Islet of Langerhans (tissue), 1 donor: ENCODE measurements at regions not wholly inside any gene's neighbourhood (a gene's known extent, or its start where the extent isn't known, plus 50 kb on each side); places are given as distances from the start of the nearest gene placed in this dataset.

Source experiments
- FAIRE-seq: peaks from one replicate; lab custom pipeline; 2011; peaks lifted over from hg19 to GRCh38; lab: Jason Lieb, UNC

DNA sequence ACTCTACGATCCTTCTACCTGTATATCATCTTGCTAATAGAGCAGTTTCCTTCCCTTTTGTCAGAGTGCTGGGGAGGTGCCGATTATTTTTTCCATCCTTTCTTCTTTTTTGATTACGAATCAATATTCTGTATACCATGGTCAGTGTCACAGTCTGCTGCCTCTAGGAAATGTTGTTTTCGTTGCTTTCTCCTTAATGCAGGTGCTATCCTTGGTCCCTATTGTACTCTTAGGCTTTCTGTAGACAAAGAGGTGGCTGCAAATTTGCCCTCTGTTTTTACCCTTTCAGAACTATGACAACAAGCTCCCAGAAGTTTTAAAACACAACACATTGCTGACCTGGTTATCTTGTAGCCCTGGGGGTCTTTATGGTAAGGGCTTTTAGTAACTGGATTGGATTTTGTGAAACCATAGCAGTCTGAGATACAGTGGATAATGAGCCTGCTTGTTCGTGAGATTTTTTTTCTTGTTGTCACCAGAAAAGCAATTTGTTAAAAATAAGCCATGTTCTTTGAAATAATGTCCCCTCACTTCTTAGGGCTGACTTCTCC, 430.3 kb upstream of the TPM1 start:
- FAIRE-seq = no peak

DNA sequence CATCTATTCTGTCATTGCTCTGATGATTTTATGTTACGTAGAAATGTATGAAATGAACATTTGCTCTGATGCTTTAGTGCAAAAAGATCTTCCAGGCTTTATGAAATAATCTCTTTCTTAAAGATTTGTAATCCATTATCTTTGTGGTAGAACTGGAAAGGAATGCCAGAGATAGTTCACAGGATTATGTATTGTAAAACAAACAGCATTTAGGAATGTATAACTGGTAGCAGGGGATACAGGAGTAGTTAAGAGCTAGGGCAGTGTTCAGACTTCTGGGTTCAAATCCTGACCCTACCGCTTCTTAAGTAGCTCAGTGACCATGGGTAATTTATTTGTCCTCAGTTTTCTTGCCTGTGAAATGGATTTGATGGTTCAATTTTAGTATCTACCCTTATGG, 429.8 kb upstream of the TPM1 start:
- FAIRE-seq = no peak

DNA sequence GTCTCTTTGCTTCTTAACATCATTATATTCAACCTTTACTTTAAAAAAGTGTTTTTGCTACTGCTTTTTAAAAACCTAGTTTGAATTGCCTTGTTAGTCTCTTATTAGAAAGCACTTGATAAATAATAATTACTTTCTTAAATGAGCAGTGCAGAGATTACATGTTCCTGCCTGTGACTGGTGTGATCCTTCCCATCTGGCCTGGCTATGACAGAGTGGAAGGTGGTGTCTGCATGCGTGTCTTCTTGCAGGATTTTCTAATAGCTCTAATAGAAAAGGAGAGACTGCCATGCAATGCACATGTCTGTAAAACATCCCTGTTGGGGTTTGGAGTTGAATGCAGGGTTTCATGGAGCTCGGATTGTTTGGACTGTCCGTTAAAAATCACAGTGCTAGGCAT, 425.8 kb upstream of the TPM1 start:
- no peak for FAIRE-seq

DNA sequence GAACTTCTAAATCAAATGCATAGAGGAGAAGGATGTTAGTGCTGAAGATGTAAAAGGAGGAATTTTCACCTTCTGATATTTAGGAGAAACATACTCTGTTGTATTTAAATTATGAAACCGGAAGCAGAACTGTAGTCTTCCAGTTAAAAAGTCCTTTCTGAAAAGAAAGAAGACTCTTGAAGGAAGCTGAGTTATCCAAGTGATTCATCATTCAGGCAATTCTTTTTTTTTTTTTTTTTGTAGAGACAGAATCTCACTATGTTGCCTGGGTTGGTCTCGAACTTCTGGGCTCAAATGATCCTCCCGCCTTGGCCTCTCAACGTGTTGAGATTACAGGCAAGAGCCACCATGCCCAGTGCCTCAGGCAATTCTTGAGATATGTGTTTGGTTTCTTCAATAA, 424.8 kb upstream of the TPM1 start:
- FAIRE-seq = no peak

DNA sequence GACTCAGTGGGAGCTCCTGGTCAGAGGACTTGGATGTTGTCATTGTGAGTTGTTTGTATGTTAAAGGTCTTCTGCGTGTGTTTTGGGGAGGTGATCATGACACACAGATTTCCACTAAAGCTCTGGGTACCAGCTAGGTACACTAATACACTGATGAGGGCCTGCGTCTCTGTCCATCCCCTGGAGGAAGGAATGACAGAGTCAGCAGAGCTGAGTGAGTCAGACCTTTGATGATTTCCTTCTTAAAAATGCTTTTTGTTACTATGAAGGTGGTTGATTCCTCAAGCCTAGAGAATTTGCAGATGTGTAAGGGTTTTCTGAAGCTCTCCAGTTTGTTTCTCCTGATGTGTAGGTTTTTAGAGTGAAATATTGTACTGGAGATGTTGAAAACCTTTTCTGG, 424.1 kb upstream of the TPM1 start:
- FAIRE-seq = no peak

DNA sequence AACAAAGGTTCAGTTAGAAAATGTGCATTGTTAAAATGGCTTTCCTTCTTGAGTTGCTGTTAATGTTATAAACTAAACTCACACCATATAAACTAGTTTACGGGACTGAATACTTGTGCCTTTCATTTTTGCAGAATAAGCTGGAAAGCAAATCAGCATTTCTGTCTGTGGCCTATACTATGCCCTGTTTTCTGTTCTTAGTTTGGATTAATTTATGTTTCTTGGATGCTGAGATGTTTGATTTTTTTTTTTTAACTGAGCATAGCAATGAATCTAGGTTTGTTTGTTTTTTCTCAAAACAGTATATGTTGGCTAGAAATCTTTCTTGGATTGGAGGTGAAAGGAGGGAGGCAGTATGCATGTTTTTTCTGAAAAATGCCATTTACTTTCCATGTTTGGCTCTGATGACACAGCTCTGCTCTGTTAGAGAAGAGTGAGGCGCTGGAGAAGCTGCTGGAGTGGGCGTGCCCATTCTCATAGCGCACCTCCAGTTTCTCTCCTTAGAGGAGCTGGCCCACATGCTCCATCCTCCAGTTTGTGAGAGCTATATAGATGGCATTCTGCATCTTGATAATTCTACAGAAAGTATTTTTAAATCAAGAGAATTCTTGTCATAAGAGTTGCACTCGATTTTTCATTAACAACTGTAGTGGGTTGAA, 423.6 kb upstream of the TPM1 start:
- no peak for FAIRE-seq

DNA sequence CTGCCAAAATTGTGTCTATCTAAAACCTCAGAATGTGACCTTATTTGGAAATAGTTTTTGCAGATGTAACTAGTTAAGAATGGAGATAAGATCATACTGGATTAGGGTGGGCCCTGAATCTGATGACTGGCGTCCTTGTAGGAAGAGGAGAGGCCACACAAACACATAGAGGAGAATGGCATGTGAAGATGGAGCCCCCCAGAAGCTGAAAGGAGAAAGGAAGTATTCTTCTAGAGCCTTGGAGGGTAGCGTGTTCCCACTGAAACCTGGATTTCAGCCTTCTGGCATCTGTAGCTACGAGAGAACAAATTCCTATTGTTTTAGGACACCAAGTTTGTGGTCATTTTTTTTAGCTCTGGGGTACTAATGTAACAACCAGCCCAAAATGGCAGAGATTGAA, 423.0 kb upstream of the TPM1 start:
- FAIRE-seq = no peak

DNA sequence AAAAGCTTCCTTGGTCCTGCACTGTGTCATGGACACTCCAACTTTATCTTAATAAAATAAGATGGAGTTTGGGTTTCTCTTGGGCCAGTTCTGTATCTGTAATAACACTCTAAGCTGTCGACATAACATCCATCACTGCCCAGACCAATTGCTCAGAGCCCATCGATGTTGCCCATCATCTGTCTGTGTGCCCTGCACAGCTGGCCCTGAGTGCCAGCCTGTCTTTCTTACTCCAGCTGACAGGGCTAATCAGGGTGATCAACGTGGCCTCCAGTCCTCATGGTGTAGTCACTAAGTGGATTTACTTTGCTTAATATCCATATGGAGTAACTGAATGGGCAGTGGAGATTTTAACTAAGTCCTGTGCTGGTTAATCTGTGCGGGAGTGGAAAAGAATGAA, 419.8 kb upstream of the TPM1 start:
- FAIRE-seq = no peak

DNA sequence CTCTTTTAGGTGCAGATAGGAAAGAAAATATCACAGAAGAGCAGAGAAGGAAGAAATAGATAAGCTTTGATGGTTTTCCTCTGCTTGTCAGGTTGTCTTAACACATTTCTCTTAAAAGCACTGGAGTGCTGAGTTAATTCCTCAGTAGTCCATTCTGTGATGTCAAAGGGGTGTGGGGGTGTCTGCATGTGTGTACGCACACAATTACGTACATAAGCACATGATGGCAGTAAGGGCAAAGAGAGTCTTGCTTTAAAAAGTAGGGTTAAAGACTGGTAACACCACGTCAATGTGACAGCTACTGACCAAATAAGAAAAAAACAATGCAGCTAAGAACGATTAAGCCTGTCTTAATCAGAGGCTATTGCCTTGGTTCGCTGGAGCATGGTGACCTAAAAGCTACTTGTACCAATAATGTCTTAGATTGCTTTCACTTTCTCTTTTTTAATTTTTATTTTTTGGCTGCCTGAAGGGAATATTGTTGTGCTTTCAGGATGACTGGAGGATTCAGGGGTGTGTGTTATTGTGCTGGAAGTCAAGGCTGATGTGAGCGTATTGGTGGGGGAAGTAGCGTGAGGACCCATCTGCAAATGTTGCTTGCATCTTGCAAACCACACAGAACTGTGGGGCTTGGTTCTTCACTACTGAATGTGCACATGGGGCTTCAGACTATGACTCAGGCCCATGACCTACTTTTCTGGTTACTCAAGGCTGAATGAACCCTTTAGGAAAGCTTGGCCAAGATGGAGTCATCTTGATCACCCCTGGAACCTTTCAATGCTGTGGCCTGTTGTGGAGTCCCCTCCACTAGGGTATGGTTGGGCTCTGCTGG, 417.8 kb upstream of the TPM1 start:
- FAIRE-seq = no peak

DNA sequence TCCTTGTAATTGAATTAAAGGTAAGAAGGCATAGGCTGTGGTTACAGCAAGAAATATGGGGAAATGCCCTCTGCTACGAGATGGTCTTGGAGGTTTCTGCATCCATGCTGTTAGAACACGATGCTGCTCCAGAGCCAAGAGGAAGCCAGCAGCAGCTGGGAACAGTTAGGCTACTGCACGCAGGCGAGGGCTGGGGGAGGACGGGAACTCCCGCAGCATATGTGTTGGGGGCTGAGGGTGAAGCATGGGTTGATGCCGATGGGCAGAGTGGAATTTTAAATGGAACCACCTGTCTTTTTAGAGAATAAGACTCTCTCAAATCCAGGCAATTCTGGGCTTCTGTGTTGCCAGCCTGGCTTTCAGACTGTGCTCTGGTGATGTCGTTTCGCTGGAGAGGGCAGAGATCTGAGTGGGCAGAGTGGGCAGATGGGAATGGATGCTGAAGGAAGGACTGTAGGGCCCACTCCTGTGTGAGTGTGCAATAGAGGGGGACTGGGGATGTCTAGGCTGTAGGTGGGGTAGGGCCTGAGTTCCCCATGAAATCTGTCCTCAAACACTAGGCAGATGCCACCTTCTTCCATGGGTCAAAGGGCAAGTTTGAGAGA, 417.0 kb upstream of the TPM1 start:
- FAIRE-seq = no peak

DNA sequence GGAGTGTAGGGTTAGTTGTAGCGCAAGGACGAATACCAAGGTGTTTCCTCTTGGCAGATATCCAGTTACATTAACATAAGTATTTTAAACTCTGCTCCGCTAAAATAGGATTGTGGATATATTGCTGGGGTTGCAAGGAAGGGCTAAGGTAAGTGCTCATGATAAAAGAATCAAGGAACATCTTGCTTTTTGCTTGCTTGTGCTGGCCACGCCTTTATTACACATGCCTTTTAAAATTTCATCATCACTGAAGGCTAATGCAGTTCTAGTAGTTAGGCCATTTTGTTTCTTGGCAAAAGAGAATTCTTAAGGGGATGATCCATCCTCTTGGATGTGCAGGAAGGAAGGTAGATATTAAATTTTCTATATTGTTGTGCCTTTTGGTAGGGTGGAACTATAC, 415.6 kb upstream of the TPM1 start:
- FAIRE-seq = no peak

DNA sequence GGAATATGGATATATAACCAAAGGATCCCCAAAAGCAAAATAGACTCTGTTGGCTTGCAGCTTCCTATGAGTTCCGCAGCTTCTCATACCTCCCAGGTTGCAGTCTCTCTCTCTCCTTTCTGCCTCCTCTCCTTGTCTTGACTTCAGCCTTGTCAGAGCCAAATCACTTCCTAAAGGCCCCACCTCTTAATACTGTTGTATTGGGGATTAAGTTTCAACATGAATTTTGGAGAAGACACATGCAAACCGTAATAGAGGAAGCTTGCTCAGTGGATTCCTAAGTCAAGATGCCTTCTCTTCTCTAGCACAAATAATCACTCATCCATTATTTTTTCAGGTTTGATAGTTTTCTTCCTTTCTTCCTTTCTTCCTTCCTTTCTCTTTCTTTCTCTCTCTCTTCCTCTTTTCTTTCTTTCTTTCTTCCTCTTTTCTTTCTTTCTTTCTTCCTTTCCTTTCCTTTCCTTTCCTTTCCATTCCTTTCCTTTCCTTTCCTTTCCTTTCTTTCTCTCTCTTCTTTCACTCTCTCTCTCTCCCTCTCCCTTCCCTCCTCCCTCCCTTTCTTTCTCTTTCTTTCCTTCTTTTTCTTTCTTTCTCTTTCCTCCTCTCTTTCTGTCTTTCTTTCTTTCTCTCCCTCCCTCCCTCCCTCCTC, 411.3 kb upstream of the TPM1 start:
- no peak for FAIRE-seq

DNA sequence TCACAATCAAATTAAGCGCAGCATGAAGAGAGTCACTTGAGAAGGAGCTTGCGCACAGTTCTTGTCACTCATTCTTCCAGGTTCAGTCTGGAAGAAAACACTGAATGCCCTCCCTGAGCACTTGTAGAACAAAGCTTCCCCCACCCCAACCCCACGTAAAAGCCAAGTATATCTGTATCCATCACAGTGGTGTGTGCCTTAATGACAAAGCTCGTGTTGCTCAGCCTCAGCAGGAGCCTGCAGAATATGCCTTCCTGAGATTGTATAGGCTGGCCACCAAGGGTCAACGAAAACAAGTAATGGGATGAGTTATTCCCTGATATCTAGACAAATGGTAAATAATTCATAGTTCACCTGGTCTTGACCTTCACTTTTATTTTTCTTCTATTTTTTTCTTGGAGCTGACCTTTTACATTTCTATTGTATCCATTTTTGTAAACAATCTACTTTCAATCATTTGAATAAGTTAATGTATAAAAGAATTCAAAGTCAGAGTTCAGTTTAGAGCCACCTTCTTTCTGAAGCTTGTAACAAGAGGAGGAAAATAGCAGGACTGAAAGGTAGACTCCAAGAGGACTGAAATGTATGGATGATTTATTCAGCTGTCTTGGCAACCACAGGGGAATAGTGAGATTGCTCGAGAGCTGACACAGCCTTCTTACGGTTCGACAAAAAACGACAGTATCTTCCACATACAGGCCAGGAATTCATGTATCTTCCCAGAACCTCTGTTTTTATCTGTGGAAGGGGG, 405.5 kb upstream of the TPM1 start:
- FAIRE-seq = no peak

DNA sequence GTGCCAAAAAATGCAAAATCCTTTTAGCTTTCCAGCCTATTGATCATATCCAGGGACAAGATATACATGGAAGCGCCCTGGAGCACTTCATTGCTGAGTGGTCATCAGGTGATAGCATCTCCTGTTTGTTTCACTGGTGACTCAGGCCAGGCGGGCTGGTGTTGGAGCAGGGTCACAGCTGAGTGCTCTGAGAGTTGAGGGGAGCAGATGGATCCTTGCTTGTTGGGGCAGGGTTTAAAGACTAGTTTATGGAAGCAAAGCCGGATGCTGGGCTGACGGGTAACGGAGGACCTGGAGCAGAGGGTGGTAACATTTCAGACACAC, 405.0 kb upstream of the TPM1 start:
- no peak for FAIRE-seq

DNA sequence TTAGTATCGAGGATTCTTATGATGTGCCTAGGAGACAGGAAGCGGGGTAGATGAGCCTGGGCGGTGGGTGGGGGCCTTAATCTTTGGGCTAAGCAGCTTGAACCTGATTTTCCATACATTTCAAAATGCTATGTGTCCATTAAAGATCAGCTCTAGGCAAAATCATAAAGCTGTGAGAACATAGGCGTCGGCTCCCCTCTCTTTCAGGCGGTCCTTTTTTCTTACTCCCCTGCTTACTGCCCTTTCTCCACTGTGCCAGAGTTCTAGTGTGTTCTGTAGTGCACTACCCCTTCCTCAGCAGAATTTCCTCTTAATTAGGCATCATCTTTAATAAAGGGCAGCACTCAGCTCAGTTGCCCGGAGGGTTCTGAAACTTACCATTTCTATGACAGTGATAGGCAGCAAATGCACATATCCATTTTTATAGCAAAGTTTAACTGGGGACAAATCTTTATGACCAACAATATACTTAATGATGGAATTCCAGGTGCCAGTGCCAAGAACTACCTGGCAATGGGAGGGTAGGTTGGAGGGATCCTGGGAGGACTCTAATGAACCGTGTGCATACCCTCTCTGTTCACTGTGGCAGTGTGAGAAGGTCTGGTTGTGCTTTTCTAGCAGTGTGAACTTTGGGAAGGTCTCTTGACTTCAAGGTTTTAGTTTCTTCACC, 404.5 kb upstream of the TPM1 start:
- FAIRE-seq = peak; percentile 76

DNA sequence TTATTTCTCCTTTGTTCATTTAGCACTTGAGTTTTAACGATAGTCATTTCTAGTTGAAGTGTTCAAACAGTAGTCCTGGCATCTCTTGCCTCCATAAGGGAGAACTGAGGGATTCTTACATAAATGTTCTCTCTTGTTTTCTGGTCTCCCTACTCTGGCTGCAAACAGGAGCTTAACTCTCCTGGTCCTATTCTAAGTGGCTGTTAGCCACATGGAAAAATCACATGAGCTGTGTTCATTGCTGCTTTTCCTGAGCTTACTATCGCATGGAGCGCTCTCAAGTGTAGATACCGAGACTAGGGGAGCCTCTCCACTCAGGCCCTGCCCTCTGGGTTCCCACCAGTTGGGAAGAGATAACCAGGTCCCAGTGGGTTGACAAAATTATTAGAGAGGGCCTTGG, 403.1 kb upstream of the TPM1 start:
- no peak for FAIRE-seq

DNA sequence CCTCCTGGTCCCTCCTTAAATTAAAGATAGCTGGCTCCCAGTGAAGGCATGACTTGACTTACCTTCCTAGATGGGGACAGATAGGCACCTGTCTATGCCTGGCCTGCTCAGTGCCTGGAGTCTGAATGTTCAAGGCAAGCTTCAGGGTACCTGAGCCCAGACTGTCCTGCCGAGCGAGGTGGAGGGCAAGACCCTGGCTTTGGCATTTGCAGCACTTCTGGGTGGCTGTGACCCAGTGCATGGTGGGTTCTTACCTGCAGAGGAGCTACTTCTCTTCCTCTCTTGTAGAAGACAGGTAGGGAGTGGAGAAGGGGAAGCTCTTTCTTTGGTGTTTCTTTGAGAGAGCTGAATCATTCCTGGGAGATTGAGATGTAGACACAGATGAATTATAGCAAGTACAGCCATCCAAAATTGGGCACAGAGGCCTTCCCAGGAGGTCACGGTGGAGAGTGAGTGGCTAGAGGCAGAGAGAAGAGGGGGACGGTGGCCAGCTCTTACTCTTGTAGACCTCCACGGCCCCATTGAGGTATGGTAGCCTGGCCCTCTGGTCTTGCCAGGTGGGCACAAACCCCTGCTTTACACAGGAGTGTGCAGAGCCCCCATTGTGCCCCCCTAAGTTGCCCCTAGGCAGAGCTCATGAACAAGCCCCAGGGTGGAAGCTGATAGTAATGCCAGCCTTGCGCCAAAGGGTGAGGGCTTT, 402.5 kb upstream of the TPM1 start:
- FAIRE-seq = no peak

DNA sequence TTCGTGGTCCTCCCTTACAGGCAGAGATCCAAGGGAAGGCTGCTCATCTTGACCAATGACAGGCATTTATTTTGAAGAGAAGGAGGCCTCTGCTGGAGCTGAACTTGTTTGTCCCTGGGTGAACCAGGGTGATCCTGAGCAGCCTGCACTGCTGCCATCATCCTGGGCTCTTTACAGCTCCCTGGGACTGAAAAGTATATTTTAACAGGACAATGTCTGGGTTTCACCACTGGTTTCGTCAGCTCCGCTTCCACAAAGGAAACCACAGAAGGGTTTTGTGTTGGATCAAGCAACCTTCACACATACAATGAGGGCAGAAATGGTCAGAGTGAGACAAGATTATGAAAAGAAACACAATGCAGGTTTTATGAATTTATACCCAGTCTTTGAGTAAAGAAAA, 400.7 kb upstream of the TPM1 start:
- FAIRE-seq = no peak

DNA sequence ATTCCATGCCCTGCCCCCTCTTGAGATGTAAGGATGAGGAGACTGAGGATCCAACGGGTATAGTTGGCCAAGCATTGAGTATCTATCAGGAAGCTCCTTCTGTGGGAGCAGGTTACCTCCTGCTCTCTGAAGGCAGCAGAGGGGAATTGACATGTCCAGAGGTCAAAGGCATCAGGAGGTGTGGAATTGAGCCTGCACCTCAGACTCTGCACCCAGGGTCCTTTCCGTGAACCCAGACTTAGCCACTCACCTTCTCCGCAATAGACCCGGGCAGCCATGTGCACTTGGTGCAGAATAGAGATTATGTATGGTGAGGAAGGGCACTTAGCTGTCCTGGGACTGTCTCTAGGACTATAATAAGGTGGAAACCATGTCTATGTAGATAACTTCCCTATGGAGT, 399.0 kb upstream of the TPM1 start:
- FAIRE-seq = no peak

DNA sequence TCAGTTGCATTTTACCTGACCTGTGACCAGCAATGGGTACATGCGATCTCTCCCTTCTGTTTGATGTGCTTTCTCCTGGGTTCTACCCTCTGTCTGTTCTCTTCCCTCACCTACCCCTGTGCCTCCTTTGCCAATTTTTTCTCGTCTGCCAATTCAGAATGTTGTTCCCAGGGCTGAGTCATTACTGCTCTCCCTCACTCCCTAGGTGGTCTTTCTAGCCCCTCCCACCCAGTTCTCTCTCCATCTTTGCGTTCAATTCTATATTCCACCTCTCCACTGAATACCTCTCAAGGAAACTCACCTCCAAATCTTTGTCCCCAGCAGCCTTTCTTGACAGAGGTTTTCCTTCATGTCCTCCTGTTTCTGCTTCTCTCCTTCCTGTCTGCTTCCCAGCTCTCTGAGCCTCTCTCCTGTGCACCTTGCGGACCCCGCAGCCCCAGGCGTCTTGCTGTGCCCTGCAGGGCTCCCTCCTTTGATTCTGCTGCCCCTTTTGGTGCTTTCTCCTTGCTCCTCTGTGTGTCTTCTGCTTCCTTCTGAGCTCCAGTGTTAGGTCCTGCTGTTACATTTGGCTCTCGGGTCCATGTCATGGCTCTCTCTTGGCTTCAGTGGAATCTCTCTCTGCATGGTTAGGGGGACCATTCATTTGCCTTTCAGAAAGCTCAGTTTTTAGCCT, 398.2 kb upstream of the TPM1 start:
- no peak for FAIRE-seq
